OCI-LY3 (cell line): ENCODE measurements at regions not wholly inside any gene's neighbourhood (a gene's known extent, or its start where the extent isn't known, plus 50 kb on each side); places are given as distances from the start of the nearest gene placed in this dataset.

Experiments used
- H2AFZ ChIP-seq: fragments of 200-600, 300-600 bp; shearing (Covaris generic); 2 replicates; pipeline ENCODE4 v1.6.0; 2014; ENCODE audit warnings: antibody characterized with exemption, low read depth, low read length
- H3K27ac ChIP-seq: fragments of 200-600, 300-600 bp; sonication (generic); 2 replicates; pipeline ENCODE4 v1.5.1; 2014; ENCODE audit warnings: mild to moderate bottlenecking, low read length, moderate library complexity, mixed read lengths
- H3K27me3 ChIP-seq: fragments of 200-600, 300-600 bp; sonication (generic); 2 replicates; pipeline ENCODE4 v1.6.1; 2014; ENCODE audit warnings: low read depth, low read length, mixed read lengths
- H3K36me3 ChIP-seq: fragments of 200-600, 300-600 bp; sonication (generic); replicated peaks from 2 replicates; pipeline ENCODE3; 2014; ENCODE audit warnings: low read depth, low read length, mixed read lengths
- H3K4me1 ChIP-seq: fragments of 300-600, 200-600 bp; sonication (generic); 2 replicates; pipeline ENCODE4 v1.6.1; 2014; ENCODE audit warnings: low read length, mixed read lengths
- H3K4me2 ChIP-seq: fragments of 200-600, 300-600 bp; sonication (generic); 2 replicates; pipeline ENCODE4 v1.6.1; 2014; ENCODE audit warnings: low read length, mixed read lengths
- H3K4me3 ChIP-seq: fragments of 300-600, 200-600 bp; sonication (generic); 2 replicates; pipeline ENCODE4 v1.5.1; 2014; ENCODE audit warnings: antibody characterized with exemption, mild to moderate bottlenecking, low read length, moderate library complexity
- H3K79me2 ChIP-seq: fragments of 300-600, 200-600 bp; shearing (Covaris generic); 2 replicates; pipeline ENCODE4 v1.6.1; 2014; ENCODE audit warnings: mild to moderate bottlenecking, low read length, mixed read lengths
- H3K9ac ChIP-seq: fragments of 300-600, 200-600 bp; shearing (Covaris generic); 2 replicates; pipeline ENCODE4 v1.6.0; 2014; ENCODE audit warnings: mild to moderate bottlenecking, low read length, moderate library complexity
- H3K9me3 ChIP-seq: fragments of 200-600, 300-600 bp; shearing (Covaris generic); 2 replicates; pipeline ENCODE4 v1.6.1; 2014; ENCODE audit warnings: low read length, mixed read lengths; ENCODE audit not compliant: insufficient read depth
- H4K20me1 ChIP-seq: fragments of 200-600, 300-600 bp; sonication (generic); 2 replicates; pipeline ENCODE4 v1.6.1; 2016; ENCODE audit warnings: low read length, mixed read lengths; ENCODE audit not compliant: insufficient read depth
- CTCF ChIP-seq: fragments of 200-600, 300-600 bp; sonication (generic); IDR thresholded peaks from 2 replicates; pipeline ENCODE4 v1.5.1; 2014; ENCODE audit warnings: antibody characterized with exemption, low read length, low read depth
- EZH2phosphoT487 ChIP-seq: fragments of 200-600 bp; shearing (Covaris generic); IDR thresholded peaks from 2 replicates; pipeline ENCODE4 v1.6.1; 2018; ENCODE audit warnings: antibody characterized with exemption, mixed run types, low read depth

- TF ChIP-seq EZH2phosphoT487 = no peak
- H3K36me3 ChIP-seq = no peaks in the 10 kb centered on the region
- H3K9me3 ChIP-seq = no peaks in the 10 kb centered on the region
- H2AFZ ChIP-seq = no peak overlapping the region
- no peak overlapping the region for H3K4me2 ChIP-seq
- H3K27ac ChIP-seq = no peak overlapping the region
- no peak overlapping the region for H3K9ac ChIP-seq
- H3K27me3 ChIP-seq = no peaks in the 10 kb centered on the region
- H3K4me1 ChIP-seq = peaks cover 15% of the 10 kb centered on the region
- H3K4me3 ChIP-seq = no peak overlapping the region
- H4K20me1 ChIP-seq = no peaks in the 10 kb centered on the region
- no peaks in the 10 kb centered on the region for H3K79me2 ChIP-seq
These were observed 308.7 kb downstream of the PDGFC start for GRCh38 chr4:156662921-156663320.

- H3K4me2 ChIP-seq = no peak overlapping the region
- no peaks in the 10 kb centered on the region for H3K36me3 ChIP-seq
- H2AFZ ChIP-seq = no peak overlapping the region
- H3K4me1 ChIP-seq = peaks cover 15% of the 10 kb centered on the region
- no peaks in the 10 kb centered on the region for H3K79me2 ChIP-seq
- TF ChIP-seq CTCF (no peak), EZH2phosphoT487 (no peak)
- H3K27ac ChIP-seq = no peak overlapping the region
- H3K9me3 ChIP-seq = no peaks in the 10 kb centered on the region
- no peak overlapping the region for H3K4me3 ChIP-seq
- H3K27me3 ChIP-seq = no peaks in the 10 kb centered on the region
- H4K20me1 ChIP-seq = no peaks in the 10 kb centered on the region
- no peak overlapping the region for H3K9ac ChIP-seq
These were observed 310.0 kb downstream of the PDGFC start for GRCh38 chr4:156661555-156661954.

GRCh38 chr4:156660465-156660864 is 311.1 kb downstream of the PDGFC start:
- H3K9ac ChIP-seq = no peak overlapping the region
- TF ChIP-seq EZH2phosphoT487 (no peak), CTCF (no peak)
- no peaks in the 10 kb centered on the region for H3K9me3 ChIP-seq
- no peak overlapping the region for H3K4me3 ChIP-seq
- no peaks in the 10 kb centered on the region for H4K20me1 ChIP-seq
- H3K27ac ChIP-seq = no peak overlapping the region
- no peaks in the 10 kb centered on the region for H3K79me2 ChIP-seq
- H2AFZ ChIP-seq = no peak overlapping the region
- H3K4me2 ChIP-seq = no peak overlapping the region
- H3K4me1 ChIP-seq = peaks cover 6% of the 10 kb centered on the region
- no peaks in the 10 kb centered on the region for H3K27me3 ChIP-seq
- H3K36me3 ChIP-seq = no peaks in the 10 kb centered on the region

GRCh38 chr4:156659983-156660382 is 311.6 kb downstream of the PDGFC start:
- no peak overlapping the region for H3K9ac ChIP-seq
- H3K9me3 ChIP-seq = no peaks in the 10 kb centered on the region
- H2AFZ ChIP-seq = no peak overlapping the region
- H4K20me1 ChIP-seq = no peaks in the 10 kb centered on the region
- no peaks in the 10 kb centered on the region for H3K79me2 ChIP-seq
- no peak overlapping the region for H3K4me3 ChIP-seq
- H3K27ac ChIP-seq = no peak overlapping the region
- no peak overlapping the region for H3K4me2 ChIP-seq
- no peaks in the 10 kb centered on the region for H3K27me3 ChIP-seq
- TF ChIP-seq EZH2phosphoT487 (no peak), CTCF (no peak)
- H3K36me3 ChIP-seq = no peaks in the 10 kb centered on the region
- H3K4me1 ChIP-seq = peaks cover 5% of the 10 kb centered on the region; the same call in 1 of the 2 replicates

GRCh38 chr4:156659570-156659969 is 312.0 kb downstream of the PDGFC start:
- Histone ChIP-seq H3K79me2 (no peaks in the 10 kb centered on the region), H2AFZ (no peak overlapping the region)

More at GRCh38 chr4:156659570-156659969, 312.0 kb downstream of the PDGFC start:
- no peak overlapping the region for H3K27ac ChIP-seq
- H3K4me2 ChIP-seq = no peak overlapping the region
- H3K9me3 ChIP-seq = no peaks in the 10 kb centered on the region
- H3K9ac ChIP-seq = no peak overlapping the region
- H3K4me3 ChIP-seq = no peak overlapping the region
- TF ChIP-seq EZH2phosphoT487 (no peak), CTCF (no peak)
- no peaks in the 10 kb centered on the region for H3K36me3 ChIP-seq
- no peaks in the 10 kb centered on the region for H3K27me3 ChIP-seq
- H4K20me1 ChIP-seq = no peaks in the 10 kb centered on the region
- H3K4me1 ChIP-seq = peaks cover 5% of the 10 kb centered on the region; the same call in 1 of the 2 replicates
